ENCODE measurements at regions not wholly inside any gene's neighbourhood (a gene's known extent, or its start where the extent isn't known, plus 50 kb on each side); places are given as distances from the start of the nearest gene placed in this dataset.
A peak's percentile ranks its signal among the peaks of the same experiment; 100 is the strongest.

DNA sequence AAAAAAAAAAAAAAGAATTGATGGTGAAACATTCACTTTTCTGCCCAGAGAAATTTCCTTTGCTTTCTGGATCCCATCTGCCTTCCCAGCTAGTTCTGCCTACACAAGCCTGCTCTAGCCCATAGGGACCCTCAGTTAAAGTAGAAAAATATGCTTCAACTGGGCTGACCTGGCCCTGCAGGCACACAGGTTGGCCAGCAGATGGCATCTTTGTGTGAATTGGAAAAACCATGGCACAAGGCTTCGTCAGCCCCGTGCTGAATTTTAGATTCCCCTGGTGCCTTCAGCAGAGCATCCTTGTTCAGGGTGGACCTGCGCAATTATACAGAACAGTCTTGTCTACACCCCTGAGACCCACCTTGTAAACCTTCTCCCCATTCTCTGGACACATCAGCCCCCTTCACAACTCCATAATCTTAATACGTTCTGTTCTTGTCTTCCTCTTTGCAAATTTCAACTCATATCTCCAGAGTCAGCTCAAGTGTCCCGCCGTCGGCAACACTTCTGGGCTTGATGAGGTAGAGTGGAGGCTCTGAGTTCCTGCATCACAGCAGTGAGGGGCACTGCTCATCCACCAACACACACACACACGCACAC lies 114.5 kb downstream of the INSIG2 start:
- DNase-seq (ENCODE audit: low spot score), result peak; percentile 53

DNA sequence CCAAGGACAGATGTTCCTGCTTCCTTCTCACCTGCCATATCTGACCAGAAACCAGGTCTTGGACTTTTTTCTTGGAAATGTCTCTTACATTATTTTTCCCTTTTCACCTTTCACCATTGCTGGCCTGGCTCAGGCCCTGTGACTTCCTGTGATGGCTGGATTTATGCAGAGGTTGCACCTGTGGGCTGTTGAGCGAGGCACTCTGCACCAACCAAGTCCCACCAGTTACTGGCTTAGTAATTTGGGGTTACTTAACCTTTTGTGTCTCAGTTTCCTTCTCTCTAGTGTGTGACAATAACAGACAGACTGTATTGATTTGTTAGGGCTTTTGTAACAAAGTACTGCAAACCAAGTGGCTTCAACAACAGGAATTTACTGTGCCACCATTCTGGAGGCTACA lies 110.0 kb downstream of the INSIG2 start:
- DNase-seq (ENCODE audit: low spot score), result no peak

- peak; percentile 32 for DNase-seq (ENCODE audit: low spot score)
Measured at GRCh38 chr2:118197011-118197675, 108.9 kb downstream of the INSIG2 start.

DNA sequence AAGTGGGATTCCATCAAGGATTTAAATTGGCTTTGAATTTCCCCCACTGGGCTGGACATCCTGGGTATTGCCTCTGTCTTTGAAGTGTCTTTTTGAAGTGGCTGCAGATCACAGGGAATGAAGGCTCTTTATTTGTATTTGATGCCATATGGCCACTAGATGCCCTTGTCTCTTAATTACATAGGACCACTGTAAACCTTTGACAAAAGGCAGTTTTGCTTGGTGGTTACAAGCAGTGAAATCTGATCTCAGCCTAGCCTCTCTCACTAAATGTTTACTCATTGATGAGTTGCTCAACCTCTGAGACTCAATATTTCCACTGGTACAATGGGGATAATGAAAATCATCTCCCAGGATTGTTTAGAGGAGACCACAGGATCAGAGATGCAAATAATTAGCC lies 102.2 kb downstream of the INSIG2 start:
- DNase-seq (ENCODE audit: low spot score), result no peak

DNA sequence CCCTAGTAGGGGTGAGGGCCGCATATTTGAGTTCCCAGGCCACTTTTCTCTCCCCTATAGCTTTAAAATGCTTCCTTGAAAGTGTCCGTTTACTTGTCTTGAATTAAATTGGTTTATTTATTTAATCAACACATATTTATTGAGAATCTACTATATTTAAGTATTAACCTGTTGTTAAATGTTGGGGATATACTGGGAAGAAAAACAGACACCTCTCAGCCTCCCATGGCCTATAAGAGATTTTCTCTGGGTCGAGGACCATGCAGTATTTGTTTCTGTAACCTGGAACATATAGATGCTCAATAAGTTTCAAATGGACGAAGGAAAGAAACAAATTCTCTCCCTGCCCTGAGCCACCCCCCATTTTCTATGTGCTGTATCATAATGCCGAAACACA lies 98.6 kb downstream of the INSIG2 start:
- DNase-seq (ENCODE audit: low spot score), result no peak

- DNase-seq (ENCODE audit: low spot score), result peak; percentile 80
Measured at GRCh38 chr2:118186110-118186857, 98.0 kb downstream of the INSIG2 start.

- DNase-seq (ENCODE audit: low spot score), result peak; percentile 68
Measured at GRCh38 chr2:118185210-118186109, 97.2 kb downstream of the INSIG2 start.

DNA sequence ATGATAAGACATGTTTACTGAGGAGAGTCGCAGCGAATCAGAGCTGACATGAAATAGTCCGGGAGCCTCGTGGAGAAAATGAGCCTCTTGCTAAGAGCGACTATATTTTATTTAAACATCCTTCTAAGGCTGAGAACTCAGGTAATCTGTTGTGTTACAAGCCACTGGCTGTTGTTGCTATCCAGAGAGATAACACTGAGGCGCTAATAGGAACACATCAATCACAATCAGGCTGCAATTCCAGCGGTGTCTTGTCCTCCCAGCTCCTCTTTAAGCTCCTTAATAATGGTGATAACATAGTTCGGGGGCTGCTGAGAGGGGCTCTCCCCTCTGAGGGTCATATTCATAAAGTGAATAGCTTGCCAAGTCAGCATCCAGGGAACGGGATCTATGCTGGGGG lies 95.1 kb downstream of the INSIG2 start:
- DNase-seq (ENCODE audit: low spot score), result no peak

DNA sequence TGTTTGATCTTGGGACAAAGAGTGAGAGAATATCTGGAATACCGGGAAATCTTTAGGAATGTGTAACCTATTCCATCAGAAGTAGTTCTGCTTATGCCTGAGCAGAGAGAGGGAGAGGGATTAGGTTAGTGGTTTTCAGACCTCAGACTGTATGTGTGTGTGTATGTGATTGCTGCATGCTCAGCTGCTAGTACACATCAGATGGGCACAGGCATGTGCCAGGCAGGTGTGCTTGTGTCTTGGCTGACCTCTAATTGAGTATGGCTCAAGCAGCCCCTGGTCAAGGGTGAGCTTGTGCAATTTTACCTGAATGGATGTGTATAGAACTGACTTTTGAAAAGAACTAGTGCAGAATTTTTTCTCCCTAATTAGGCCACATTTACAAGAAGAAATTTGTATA lies 91.2 kb downstream of the INSIG2 start:
- DNase-seq (ENCODE audit: low spot score), result no peak

DNA sequence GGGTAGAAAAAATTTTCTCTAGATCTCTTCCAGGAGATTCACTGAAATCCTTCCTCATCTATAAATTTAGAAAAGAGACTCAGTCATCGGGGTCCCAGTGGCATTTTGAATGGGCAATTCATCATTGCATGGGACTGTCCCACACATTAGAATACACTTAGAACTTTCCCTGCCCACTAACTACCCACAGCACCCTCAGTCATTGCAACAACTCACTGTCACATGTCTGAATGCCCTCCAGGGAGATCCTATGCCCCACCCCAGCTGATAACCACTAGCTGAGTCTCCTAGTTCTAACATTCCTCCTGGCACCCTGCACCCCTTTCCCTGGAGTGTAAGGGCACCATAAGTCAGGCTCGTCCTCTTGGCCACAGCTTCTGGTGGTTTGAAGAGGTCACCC lies 89.6 kb downstream of the INSIG2 start:
- no peak for DNase-seq (ENCODE audit: low spot score)

GRCh38 chr2:118177318-118177717 lies 89.0 kb downstream of the INSIG2 start:
- peak; percentile 13 for DNase-seq (ENCODE audit: low spot score)

DNA sequence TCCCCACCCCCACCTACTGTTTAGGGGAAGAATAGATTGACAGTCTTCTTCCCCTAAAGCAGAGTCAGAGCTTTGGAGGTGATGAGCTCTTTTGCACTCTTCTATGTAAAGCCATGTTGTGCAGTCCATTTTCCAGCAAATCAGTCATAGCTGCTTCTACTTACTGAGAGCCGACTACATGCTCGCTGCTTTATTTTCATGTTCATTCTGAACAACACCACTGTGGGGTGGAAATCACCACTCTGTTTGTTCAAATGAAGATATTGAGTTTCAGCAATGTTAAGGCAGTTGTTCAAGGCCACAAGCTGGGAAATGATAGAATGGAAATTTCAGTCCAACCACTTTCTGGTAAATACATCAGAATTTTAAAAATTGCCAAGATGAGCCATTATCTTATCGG lies 88.3 kb downstream of the INSIG2 start:
- DNase-seq (ENCODE audit: low spot score), result no peak

DNA sequence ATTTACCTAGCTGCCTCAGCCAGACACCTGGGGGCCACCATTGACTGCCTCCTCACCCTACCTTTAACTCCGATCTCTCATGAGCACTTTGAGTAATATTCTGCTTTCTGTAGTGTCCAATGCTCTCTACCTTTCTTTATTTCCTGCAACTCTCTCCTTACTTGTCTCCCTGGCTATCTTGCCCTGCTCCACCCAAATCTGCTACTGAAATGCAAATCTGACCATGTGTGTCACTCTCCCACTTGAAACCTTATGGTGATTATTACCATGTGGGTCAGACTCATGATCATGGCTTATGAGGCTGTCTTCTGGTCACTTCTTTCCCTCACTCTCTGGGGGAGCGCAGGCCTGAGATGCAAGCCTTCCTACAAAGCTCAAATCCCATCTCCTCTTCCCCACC lies 83.3 kb downstream of the INSIG2 start:
- no peak for DNase-seq (ENCODE audit: low spot score)

- DNase-seq (ENCODE audit: low spot score), result peak; percentile 75
Measured at GRCh38 chr2:118169359-118170005, 81.2 kb downstream of the INSIG2 start.

DNA sequence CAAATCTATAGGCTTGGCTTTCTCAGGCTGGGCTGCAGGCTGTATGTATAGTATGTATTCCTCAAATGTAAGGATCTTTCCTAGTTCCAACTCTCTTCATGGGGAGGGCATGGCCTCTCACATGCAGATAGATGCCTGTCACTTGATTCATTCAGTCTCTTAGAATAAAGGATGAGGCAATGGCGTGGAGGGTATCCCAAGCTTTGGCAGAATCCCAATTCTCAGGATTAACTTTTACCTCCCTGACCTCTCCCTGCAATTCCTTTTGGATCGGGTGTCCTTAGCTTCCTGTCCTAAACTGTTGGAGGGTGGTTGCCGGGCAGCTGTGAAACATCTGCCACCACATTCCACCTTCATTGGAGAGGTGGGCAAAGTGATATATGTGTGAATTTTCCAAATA lies 80.3 kb downstream of the INSIG2 start:
- DNase-seq (ENCODE audit: low spot score), result peak; percentile 48

DNA sequence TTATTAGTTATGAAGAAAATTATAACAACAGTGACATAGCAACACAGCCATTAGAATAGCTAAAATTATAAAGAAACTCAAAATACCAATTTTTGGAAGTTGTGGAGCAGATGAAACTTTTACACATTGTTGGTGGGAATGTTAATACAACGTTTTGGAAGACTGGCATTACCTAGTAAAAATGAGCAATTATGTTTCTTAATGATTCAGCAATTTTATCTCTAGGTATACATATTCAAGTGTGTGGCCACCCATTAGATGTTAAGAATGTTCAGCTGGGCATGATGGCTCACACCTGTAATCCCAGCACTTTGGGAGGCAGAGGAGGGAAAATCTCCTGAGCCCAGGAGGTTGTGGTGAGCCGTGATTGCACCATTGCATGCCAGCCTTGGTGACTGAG lies 78.8 kb downstream of the INSIG2 start:
- DNase-seq (ENCODE audit: low spot score), result no peak

- no peak for DNase-seq (ENCODE audit: low spot score)
Measured at GRCh38 chr2:118166242-118166641, 78.0 kb downstream of the INSIG2 start.

DNA sequence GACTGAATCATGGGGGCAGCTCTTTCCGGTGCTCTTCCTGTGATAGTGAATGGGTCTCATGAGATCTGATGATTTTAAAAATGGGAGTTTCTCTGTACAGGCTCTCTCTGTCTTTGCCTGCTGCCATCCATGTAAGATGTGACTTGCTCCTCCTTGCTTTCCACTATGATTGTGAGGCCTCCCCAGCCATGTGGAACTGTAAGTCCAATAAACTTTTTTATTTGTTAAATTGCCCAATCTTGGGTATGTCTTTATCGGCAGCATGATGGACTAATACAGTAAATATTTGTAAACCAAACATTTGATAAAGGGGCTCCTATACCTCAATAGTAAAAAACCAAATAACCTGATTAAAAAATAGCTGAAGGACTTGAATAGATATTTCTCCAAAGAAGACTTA lies 77.3 kb downstream of the INSIG2 start:
- DNase-seq (ENCODE audit: low spot score), result no peak
